GM04503 (cell line): ENCODE measurements at regions not wholly inside any gene's neighbourhood (a gene's known extent, or its start where the extent isn't known, plus 50 kb on each side); places are given as distances from the start of the nearest gene placed in this dataset.

Experiments used
- DNase-seq: peaks from one replicate; pipeline ENCODE4 v3.0.0-alpha.2; 2012; ENCODE audit warnings: low read depth

DNA sequence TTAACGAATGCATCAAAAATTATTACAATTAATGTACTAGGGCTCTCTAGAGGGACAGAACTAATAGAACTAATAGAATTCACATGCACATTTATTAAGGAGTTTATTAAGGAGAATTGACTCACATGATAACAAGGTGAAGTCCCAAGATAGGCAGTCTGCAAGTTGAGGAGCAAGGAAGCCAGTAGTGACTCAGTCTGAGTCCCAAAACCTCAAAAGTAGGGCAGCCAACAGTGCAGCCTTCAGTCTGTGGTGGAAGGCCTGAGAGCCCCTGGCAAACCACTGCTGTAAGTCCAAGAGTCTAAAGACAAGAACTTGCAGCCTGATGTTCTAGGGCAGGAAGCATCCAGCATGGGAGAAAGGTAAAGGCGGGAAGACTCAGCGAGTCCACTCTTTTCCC, 633.8 kb downstream of the SEMA5A start:
- DNase-seq: no peak

DNA sequence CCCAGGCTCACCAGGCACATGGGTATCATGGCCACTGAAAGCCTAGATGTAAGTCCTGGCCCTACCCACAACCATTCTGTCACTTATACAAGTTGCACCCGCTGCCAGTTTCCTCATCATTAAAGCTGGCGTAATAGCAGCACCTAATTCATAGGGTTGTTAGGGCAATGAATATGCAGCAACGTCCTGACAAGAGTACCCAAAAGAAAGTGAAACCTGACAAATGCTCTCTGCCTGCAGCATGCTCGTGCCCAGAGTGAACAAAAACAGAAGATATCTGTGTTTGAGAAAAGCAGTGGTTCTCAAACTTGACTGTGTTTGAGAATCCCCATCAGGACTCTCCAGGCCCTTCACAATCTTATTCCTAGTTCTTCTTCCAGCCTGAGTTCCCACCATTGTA, 632.4 kb downstream of the SEMA5A start:
- DNase-seq: no peak

DNA sequence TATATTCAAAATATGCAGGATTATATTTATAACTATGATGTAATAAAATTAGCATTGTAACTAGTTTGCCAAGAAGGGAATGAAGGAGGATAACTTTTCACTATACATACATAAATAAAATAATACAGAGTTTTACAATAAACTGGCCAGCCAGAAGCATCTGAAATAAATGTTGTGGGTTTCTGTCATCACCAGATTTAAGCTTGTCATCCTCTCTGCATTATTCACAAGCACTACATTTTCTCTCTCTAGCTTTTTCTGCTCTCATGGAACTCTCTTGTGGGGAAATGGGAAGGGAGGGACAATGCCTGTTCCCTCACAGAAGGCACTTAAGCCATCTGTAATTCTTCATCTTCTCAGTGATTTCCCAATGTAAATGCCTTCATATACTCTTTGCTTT, 626.8 kb downstream of the SEMA5A start:
- no peak for DNase-seq

DNA sequence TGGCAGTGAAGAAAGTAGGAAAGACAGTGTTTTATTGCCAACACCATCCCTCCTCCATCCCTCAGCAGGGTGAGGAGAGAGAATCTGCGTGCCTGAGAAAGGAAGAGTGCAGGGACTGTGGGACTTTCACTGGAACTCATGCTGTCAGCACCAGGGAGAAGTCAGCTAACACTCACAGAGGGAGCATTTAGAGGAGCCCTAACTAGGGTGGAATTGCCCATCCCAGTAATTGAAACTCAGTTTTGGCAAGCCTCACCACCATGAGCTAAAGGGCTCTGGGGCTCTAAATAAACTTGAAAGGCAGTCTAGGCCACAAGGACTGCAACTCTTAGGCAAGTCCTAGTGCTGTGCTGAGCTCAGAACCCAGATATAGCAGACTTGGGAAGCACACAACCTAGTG, 622.3 kb downstream of the SEMA5A start:
- DNase-seq: no peak

DNA sequence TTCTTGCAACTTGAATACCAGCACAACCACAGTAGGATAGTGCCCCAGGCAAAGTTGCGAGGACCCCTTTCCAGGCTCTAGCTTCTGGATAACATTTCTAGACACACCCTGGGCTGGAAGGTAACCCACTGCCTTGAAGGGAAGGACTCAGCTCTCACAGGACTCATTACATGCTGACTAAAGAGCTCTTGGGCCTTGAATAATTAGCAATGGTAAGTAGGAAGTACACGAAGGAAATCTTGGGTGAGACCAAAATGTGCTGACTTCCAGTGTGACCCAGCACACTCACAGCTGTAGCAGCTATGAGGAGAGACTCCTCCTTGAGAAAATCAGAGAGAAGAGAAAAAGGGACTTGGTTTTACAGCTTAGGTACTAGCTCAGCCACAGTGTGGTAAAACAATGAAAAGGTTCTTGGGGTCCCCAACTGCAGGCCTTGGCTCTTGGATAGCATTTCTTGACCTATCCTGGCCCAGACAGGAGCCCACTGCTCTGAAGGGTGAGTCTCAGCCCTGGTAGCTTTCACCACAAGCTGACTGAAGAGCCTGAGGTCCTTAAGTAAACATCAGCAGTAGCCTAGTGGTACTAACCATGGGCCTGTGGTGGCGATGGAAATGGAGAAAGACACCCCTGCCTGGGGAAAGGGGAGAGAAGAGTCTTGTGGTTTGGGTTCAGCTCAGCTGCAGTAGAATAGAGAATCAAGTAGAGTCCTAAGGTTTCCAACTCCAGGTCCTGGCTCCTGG, 621.7 kb downstream of the SEMA5A start:
- no peak for DNase-seq

DNA sequence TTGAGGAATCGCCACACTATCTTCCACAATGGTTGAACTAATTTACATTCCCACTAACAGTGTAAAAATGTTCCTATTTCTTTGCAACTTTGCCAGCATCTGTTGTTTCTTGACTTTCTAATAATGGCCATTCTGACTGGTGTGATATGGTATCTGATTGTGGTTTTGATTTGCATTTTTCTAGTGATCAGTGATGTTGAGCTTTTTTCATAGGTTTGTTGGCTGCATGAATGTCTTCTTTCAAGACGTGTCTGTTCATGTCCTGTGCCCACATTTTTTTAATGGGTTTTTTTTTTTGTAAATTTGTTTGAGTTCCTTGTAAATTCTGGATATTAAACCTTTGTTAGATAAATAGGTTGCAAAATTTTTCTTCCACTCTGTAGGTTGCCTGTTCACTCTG, 615.9 kb downstream of the SEMA5A start:
- DNase-seq: no peak

DNA sequence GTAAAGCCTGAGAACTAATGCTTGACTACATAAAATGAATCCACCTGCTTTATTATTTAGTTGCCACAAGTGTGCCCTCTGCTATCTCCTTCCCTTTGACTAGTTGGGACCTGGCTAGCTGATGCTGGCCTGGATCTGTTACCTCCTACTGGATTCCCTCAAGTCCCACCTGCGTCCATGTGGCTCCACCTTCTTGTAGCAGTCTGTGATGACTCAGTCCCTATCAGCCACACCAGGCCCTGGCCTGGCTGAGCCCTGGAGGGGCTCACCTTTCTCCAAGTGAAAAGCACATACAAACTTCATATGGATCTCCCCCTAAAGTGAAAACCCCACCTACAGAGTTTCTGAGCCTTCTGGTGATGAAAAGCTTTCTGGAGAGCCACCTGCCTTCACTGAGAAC, 611.4 kb downstream of the SEMA5A start:
- no peak for DNase-seq

DNA sequence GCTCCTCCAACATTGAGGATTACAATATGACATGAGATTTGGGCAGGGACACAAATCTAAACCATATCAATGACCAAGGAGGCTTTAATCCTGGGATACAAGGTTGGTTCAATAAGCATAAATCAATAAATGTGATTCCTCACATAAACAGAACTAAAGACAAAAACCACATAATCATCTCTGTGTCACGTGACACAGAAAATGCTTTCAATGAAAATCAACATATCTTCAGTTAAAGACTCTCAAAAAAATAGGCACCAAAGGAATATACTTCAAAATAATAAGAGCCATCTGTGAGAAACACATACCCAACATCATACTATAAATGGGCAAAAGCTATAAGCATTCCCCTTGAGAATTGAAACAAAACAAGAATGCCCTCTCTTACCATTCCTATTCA, 604.9 kb downstream of the SEMA5A start:
- no peak for DNase-seq

DNA sequence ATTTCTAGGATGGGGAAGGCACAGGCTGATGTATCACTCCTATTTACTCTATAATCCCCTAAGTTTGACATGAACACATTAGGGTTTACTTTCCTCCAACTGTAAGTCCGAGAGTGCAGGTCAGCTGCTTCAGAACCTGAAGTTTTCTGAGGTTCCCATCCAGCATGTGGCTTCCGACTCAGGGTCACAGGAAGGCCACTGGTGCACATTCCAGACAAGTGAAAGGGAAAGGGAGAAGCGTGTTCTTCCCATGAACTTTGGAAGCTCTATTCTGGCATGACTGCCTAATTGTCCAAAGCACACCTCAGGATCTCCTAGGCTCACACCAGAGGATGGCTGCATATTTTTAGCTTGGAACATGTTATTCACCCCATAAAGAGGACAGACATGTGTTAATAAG, 602.6 kb downstream of the SEMA5A start:
- no peak for DNase-seq

DNA sequence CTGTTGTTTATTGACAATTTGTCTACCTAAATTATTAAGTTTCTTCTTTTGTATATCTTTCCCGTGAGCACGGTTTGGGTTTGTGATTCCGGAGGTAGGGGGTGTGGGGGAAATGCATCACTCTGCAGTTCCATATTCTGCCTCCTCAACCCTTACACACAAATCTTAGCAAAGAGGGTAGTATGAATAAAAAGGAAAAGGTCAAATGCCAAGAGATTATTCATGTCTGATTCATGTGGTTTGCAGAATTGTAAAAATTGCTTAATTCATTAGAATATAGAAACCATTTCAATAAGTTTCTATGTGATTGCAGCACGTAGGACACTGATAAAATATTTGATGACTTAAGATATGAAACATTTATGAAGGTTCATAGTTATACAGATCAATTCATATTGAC, 601.9 kb downstream of the SEMA5A start:
- DNase-seq: no peak

DNA sequence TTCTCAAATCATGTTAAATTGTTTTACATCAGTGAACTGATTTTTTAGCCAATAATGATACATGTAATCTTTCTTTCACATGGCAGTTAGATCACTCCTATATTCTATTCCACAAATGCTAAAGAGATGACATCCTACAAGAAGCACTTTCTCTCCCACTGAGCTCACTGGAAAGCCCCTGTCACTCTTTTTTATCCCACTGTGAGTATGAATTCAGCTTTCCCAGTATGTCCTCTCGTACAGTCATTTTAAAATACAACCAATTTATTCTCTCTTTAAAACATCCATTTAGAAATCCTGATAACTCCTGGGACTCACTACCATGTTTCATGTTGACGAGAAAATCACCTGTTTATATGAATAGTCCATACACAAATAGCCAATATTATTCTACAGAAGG, 599.9 kb downstream of the SEMA5A start:
- no peak for DNase-seq

DNA sequence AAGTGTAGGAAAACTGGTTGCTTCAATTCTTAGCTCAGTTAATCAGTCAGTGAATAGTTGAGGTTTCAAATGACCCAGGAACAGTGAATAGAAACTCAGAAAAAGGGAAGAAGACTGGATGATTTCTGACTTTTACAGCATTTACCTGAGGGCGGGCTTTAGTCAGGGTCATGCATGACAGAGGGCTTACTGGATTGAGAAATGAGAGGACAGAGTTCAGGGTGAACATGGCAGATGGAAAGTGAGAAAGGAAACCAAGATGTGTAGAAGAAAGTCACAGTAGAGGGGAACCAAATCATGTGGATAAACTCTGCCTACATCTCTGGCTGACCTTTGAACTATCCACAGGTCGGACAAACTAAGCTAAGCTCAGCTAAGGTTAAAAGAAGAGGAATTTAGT, 596.0 kb downstream of the SEMA5A start:
- no peak for DNase-seq

DNA sequence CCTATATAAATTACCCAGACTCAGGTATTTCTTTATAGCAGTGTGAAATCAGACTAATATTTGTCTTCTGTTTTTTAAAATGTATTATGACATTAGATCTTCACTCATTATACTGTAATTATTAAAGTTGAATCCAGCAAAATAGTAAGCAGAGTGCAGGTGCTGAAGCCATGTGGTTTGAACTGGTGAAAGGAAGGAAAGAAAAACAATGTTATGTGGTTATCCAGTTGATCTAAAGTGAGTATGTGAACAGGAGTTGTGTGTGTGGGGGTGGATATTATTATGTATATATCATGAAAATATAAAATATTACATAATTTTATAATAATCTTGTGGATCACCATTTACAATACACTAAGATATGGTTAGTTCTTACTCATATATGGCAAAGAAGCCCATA, 593.7 kb downstream of the SEMA5A start:
- no peak for DNase-seq

DNA sequence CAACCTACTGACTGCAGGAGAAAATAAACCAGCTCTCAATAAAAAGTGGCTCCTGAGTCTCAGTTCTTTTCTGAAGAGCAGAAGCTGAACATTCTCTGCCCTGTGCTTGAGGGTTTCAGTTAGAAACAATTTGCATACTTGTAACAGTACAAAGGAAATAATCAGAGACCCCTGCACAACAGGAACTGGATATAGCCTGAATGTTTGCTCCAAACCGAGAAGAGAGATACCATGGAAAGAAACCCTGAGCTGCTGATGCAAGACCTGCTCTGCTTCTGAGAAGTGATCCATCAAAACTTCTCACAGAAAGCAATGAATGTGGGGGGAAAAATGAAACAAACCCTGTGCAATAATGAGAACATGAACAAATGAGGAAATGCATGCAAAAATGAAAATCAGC, 592.9 kb downstream of the SEMA5A start:
- no peak for DNase-seq

DNA sequence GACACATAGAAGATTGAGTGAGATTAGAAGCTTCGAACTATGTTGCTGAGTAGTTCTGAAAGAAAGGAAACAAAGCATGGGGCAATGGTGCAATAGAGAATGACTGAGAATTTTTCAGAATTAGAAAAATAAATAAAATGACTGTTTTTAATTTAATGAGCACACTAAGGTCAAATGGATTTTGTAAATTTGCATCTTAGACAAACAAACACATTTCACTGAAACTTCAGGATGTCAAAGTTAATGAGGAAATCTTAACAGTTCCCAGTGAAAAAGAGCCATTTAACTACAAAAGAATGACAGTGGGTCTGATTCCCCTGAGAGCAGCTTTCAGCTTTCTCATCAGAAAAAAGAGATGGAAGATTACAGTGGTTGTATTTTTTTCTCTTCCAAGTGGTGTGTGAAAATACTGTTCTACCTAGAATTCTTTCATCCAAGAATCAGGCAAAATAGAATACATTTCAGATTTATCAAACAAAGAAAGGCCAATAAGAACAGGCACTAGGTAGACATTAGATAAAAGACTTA, 591.9 kb downstream of the SEMA5A start:
- no peak for DNase-seq

DNA sequence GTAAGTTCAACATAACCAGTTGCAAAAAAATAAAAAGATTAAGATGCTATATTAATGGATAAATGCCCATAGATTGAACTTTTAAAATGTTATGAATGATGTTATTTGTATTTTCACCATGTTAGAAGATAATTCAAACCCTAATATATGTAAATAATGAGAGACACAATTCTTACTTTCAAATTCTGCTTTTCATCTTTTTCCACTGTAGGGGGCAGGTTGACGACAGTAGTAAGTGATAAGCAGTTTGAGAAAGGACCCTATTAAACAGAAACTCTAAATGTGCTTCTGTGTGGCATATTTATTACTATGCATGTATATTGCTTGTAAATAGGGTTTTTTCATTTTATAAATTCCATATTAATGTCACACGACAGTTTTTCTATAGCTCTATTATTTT, 591.1 kb downstream of the SEMA5A start:
- no peak for DNase-seq

DNA sequence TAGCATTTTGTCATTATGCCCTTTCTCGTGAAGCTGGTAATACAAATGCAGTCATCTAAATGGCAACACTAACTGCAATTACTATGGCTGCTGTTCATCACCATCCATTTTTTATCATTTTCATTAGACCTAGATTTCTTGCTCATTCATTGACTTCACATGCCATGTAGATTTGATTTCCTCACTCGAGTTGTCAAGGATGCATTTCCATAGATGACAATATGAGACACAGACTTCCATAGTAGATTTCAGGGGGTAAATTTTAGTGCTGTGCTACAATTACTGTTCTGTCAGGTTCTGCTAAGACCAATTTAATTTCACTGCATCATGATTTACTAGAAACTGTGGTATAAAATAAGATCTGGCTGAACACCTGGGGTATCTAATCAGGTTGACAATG, 589.2 kb downstream of the SEMA5A start:
- DNase-seq: no peak

DNA sequence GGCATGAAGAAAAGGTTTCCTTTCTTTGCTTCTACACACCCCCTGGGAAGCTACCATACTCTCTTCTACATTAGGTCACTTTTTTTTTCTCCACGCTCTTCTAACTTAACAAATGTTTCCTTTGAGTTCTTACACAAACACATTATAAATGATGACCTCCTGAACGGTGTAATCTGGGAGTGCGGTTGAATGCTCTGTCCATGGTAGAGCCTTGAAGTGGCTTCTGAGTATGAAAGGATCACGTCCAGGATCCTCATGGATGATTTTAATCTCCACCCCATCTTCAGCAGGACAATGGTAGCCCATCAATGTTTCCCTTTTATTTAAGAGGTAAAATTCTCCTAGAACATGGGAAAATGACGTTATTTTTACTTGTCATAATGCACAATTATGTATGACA, 587.3 kb downstream of the SEMA5A start:
- no peak for DNase-seq

DNA sequence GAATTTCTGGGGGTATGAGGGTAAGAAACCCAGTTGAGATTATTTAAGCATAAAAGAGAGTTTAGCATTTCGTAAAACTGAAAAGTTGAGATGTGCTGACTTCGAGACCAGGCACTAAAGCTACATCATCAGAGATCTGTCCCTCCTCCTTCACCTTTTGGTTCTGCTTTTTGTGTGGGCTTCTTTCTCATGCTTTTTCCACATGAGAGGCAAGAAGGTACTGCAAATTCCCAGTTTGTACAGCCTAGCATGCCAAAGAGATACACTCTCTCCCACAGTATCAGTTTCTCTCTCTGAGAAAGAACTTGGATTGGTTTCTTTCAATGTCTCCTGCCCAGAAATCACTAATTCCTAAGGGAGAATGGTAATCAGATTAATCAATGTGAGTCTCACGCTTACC, 584.7 kb downstream of the SEMA5A start:
- no peak for DNase-seq

DNA sequence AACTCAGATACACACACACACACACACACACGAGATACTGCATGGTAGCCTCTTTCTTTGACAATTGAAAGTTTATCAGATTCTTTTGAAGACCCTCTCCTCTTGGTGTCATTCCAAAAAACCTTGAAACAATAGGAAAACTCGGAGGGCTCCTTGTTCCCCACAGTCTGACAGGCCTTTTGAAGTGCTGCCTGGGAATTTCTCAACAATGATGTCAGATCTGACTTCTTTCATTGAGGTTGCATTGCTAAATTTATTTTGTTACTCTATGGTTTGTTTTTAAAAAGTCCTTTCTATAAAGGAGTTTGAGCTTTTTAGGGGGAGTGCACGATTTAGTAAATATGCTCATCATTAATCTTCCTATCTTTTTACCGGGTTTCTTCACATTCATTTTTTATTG, 583.9 kb downstream of the SEMA5A start:
- DNase-seq: no peak

DNA sequence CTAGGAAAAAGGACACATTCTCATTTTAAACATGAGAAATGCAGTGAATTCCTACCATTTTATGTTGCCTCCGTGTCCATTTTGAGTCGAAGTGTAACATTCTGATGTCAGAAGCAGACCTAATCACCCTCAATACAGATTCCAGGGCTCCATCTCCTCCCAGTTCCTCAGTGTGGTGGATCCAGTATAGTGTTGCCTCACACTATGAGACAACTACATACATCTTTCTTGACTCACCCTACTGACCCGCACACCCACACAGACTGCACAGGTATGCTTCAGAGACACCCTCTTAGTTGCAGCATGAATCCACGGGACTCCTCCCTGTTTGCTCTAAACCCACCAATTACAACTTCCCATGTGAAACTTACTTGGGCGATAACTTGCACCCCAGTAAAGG, 564.9 kb downstream of the SEMA5A start:
- DNase-seq: no peak

DNA sequence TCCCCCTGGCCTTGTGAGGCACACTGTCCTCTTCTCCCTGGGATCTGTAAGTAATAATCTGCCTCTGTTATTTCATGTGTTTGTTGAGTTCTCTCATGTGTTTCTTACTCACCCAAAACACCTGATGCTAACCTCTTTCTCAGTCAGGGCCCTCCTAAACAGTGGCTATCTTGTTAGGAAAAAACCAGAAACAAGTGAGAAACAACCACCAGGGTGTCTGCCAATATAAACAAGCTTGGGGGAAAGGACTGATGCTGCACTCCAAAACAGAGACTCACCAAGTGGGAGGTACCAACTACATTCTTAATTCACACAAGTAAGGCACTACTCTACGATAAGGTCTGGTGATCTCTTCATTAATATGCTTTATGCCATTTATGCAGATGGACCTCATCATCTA, 564.4 kb downstream of the SEMA5A start:
- no peak for DNase-seq

DNA sequence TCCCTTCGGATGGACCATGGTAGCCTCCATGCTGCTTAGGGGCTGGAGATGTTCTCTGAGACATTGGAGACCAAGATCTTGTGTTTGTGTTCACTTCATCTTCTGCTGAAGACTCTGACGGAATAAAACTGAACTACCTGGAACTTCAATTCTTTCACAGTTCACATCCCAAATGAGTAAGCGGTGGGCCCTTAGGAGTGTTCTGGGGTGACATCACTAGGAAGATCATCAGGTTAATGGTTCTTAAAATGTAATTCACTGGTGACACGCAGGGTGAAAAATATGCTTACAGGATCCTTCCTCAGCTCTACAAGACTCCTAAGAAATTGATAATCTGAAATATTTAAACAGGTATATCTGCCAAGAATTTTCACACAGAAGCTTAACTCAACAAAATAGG, 561.5 kb downstream of the SEMA5A start:
- DNase-seq: no peak
